OCI-LY7 (cell line): ENCODE measurements at regions not wholly inside any gene's neighbourhood (a gene's known extent, or its start where the extent isn't known, plus 50 kb on each side); places are given as distances from the start of the nearest gene placed in this dataset.

Experiments
- EZH2phosphoT487 ChIP-seq: fragments of 200-600 bp; sonication (generic); IDR thresholded peaks from 2 replicates; pipeline ENCODE4 v1.6.1; 2018; ENCODE audit warnings: low read depth, borderline replicate concordance, mild to moderate bottlenecking, mixed run types, antibody characterized with exemption, low read length, moderate library complexity, mixed read lengths
- TF ChIP-seq, protein P1 (sequence below): fragments of 200-600 bp; sonication (generic); conservative IDR thresholded peaks from 2 replicates; pipeline ENCODE4 v1.5.1; 2014; ENCODE audit warnings: mild to moderate bottlenecking, antibody characterized with exemption, low read length, moderate library complexity, mixed read lengths

DNA sequence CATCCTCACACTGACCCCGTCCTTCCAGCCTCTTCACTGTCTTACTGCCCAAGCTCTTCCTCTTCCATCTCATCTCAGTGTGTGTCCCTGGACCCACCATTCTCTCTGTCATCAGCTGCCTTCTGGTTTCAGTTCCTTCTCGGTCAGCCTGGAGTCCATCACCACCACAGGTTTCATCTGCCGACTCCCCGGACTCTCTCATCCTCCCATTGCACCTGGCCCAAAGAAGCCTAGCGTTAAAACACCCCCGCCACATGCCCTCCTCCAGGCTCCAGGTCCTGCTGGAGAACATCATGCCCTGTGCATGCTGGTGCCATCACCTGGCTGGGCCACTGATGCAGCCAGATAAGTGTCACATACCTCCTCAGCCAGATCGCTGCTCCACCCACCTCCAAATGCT is 122.1 kb upstream of the GPR12 start:
- TF ChIP-seq, protein P1, sequence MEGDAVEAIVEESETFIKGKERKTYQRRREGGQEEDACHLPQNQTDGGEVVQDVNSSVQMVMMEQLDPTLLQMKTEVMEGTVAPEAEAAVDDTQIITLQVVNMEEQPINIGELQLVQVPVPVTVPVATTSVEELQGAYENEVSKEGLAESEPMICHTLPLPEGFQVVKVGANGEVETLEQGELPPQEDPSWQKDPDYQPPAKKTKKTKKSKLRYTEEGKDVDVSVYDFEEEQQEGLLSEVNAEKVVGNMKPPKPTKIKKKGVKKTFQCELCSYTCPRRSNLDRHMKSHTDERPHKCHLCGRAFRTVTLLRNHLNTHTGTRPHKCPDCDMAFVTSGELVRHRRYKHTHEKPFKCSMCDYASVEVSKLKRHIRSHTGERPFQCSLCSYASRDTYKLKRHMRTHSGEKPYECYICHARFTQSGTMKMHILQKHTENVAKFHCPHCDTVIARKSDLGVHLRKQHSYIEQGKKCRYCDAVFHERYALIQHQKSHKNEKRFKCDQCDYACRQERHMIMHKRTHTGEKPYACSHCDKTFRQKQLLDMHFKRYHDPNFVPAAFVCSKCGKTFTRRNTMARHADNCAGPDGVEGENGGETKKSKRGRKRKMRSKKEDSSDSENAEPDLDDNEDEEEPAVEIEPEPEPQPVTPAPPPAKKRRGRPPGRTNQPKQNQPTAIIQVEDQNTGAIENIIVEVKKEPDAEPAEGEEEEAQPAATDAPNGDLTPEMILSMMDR: no peak
- no peak for TF ChIP-seq EZH2phosphoT487
